GM12878 (cell line): ENCODE measurements at regions not wholly inside any gene's neighbourhood (a gene's known extent, or its start where the extent isn't known, plus 50 kb on each side); places are given as distances from the start of the nearest gene placed in this dataset.

Experiments
- ATAC-seq: fragments of 200-7000 bp; cut with Tn5 transposase; 3 replicates; pipeline ENCODE4 v1.9.1; 2020; ENCODE audit warnings: mild to moderate bottlenecking, moderate library complexity
- BruUV-seq: library from RNA; stranded (reverse); fragments of 400-500 nt; replicated peaks from 2 replicates; lab custom pipeline; 2021; lab: Mats Ljungman, UMichigan
- CTCF ChIA-PET: fragments of 300-600 bp; sonication (Branson Sonifier 250); formaldehyde crosslinking; extraction: SDS; loops from one replicate; lab custom pipeline; 2021; ENCODE audit warnings: inconsistent platforms; lab: Yijun Ruan, JAX
- POLR2A ChIA-PET: fragments of 350-600 bp; formaldehyde crosslinking; extraction: SDS; loops from one replicate; lab custom pipeline; 2021; ENCODE audit warnings: inconsistent platforms; lab: Charles Lee
- RAD21 ChIA-PET: fragments of 300-600 bp; sonication (Branson Sonifier 250); formaldehyde crosslinking; loops from one replicate; lab custom pipeline; 2023; ENCODE audit warnings: antibody characterized with exemption; ENCODE audit not compliant: unreplicated experiment; lab: Charles Lee
- SMC1A ChIA-PET: fragments of 300-600 bp; sonication (Branson Sonifier 250); formaldehyde crosslinking; loops from one replicate; lab custom pipeline; 2023; ENCODE audit not compliant: unreplicated experiment, uncharacterized antibody; lab: Charles Lee
- DNase-seq: peaks from one replicate; pipeline ENCODE4 v3.0.0-alpha.2; 2011; ENCODE audit warnings: low read depth, low spot score
- FAIRE-seq: peaks from 3 replicates; lab custom pipeline; 2011; peaks lifted over from hg19 to GRCh38; lab: Jason Lieb, UNC
- H2AFZ ChIP-seq: 2 replicates; pipeline ENCODE4 v1.6.0; 2011; ENCODE audit warnings: low read depth, low read length, control low read depth; ENCODE audit not compliant: control insufficient read depth
- H3K27ac ChIP-seq: 2 replicates; pipeline ENCODE4 v1.5.1; 2011; ENCODE audit warnings: control low read depth; ENCODE audit not compliant: control insufficient read depth, insufficient read depth
- H3K27me3 ChIP-seq, 2 experiments: replicated peaks in 1 of 2; 2 replicates each; pipeline versions ENCODE4 v1.6.0 to v1.6.1; 2011; ENCODE audit warnings: low read length in 1 of 2; ENCODE audit not compliant: control insufficient read depth in 2 of 2, insufficient read depth in 2 of 2
- H3K36me3 ChIP-seq, 2 experiments: 2 replicates each; pipeline ENCODE4 v1.5.1; 2011; ENCODE audit warnings: low read length in 1 of 2; ENCODE audit not compliant: control insufficient read depth in 2 of 2, insufficient read depth in 2 of 2
- H3K4me1 ChIP-seq: 2 replicates; pipeline ENCODE4 v1.6.1; 2011; ENCODE audit warnings: mild to moderate bottlenecking, low read length, moderate library complexity, mixed read lengths; ENCODE audit not compliant: control insufficient read depth, insufficient read depth
- H3K4me2 ChIP-seq: 2 replicates; pipeline ENCODE4 v1.6.0; 2011; ENCODE audit warnings: control low read depth; ENCODE audit not compliant: control insufficient read depth, insufficient read depth
- H3K4me3 ChIP-seq: fragments of 200-600 bp; sonication (generic); 2 replicates; pipeline ENCODE4 v1.5.1; 2016
- H3K79me2 ChIP-seq: 2 replicates; pipeline ENCODE4 v1.6.0; 2011; ENCODE audit warnings: low read length; ENCODE audit not compliant: control insufficient read depth, insufficient read depth
- H3K9ac ChIP-seq: 2 replicates; pipeline ENCODE4 v1.8.0; 2011; ENCODE audit warnings: low read length, control low read depth, mixed read lengths; ENCODE audit not compliant: control insufficient read depth, insufficient read depth
- H3K9me3 ChIP-seq: replicated peaks from 3 replicates; pipeline ENCODE4 v1.5.1; 2011; ENCODE audit warnings: mild to moderate bottlenecking, low read length; ENCODE audit not compliant: control insufficient read depth, insufficient read depth
- H4K20me1 ChIP-seq: 2 replicates; pipeline ENCODE4 v1.6.0; 2011; ENCODE audit not compliant: control insufficient read depth, insufficient read depth
- ASH2L ChIP-seq: fragments of 300-600, 200-600 bp; sonication (generic); IDR thresholded peaks from 2 replicates; pipeline ENCODE4 v1.6.1; 2017; ENCODE audit warnings: low read depth, mild to moderate bottlenecking, borderline replicate concordance
- ATF3 ChIP-seq: IDR thresholded peaks from 2 replicates; pipeline ENCODE4 v1.6.1; 2011; ENCODE audit warnings: low read depth, mild to moderate bottlenecking, low read length, moderate library complexity, borderline replicate concordance; ENCODE audit errors: extremely low read depth
- BACH1 ChIP-seq: fragments of 450-650 bp; IDR thresholded peaks from 2 replicates; pipeline ENCODE4 v1.6.1; 2017; ENCODE audit warnings: mild to moderate bottlenecking, borderline replicate concordance
- CTCF ChIP-seq, 3 experiments: IDR thresholded peaks in 2 of 3; conservative IDR thresholded peaks in 1 of 3; 2 replicates each; pipeline ENCODE4 v1.5.1; 2011; ENCODE audit warnings: low read depth in 3 of 3, low read length in 3 of 3, mild to moderate bottlenecking in 3 of 3, control low read depth in 2 of 3, moderate library complexity in 2 of 3, inconsistent platforms in 1 of 3, mixed read lengths in 1 of 3; ENCODE audit not compliant: control insufficient read depth in 2 of 3, insufficient read depth in 1 of 3; ENCODE audit errors: extremely low read depth in 1 of 3
- GABPA ChIP-seq: IDR thresholded peaks from 2 replicates; pipeline ENCODE4 v1.6.1; 2014; ENCODE audit warnings: antibody characterized with exemption, low read depth, mild to moderate bottlenecking, inconsistent platforms
- HSF1 ChIP-seq: fragments of 150-350 bp; IDR thresholded peaks from 2 replicates; pipeline ENCODE4 v1.6.1; 2014; ENCODE audit warnings: mild to moderate bottlenecking, low read depth, low read length
- MEF2A ChIP-seq: IDR thresholded peaks from 2 replicates; pipeline ENCODE4 v1.6.1; 2011; ENCODE audit warnings: low read depth, mild to moderate bottlenecking, low read length, moderate library complexity; ENCODE audit not compliant: insufficient read depth
- NFYA ChIP-seq: IDR thresholded peaks from 2 replicates; pipeline ENCODE4 v1.6.1; 2011; ENCODE audit warnings: low read depth, mild to moderate bottlenecking, low read length, improper control_type of control experiment, borderline replicate concordance
- NR2C2 ChIP-seq: IDR thresholded peaks from 2 replicates; pipeline ENCODE4 v1.6.1; 2011; ENCODE audit warnings: borderline replicate concordance, low read depth; ENCODE audit not compliant: control insufficient read depth, insufficient read length
- SP1 ChIP-seq: IDR thresholded peaks from one replicate; pipeline ENCODE4 v1.6.1; 2011; ENCODE audit warnings: low read depth, low read length
- SUPT20H ChIP-seq: IDR thresholded peaks from 2 replicates; pipeline ENCODE4 v1.6.1; 2011; ENCODE audit warnings: low read depth, mild to moderate bottlenecking, low read length, moderate library complexity, borderline replicate concordance; ENCODE audit not compliant: control insufficient read depth
- TCF3 ChIP-seq: IDR thresholded peaks from 2 replicates; pipeline ENCODE4 v1.6.1; 2012; ENCODE audit warnings: low read depth, mild to moderate bottlenecking, low read length, borderline replicate concordance; ENCODE audit not compliant: insufficient read depth
- ZNF592 ChIP-seq: fragments of 450-650 bp; IDR thresholded peaks from 2 replicates; pipeline ENCODE4 v1.6.1; 2017; ENCODE audit warnings: mild to moderate bottlenecking, moderate library complexity
- ZSCAN29 ChIP-seq: fragments of 450-650 bp; IDR thresholded peaks from 2 replicates; pipeline ENCODE4 v1.6.1; 2017; ENCODE audit warnings: mild to moderate bottlenecking, moderate library complexity
- in situ Hi-C: fragments of 300-500 bp; cut with MboI; formaldehyde crosslinking; loops from 9 replicates; pipeline ENCODE4 v1.14.3; 2018; ENCODE audit warnings: mixed read lengths
- intact Hi-C: fragments of 100-400 bp; cut with micrococcal nuclease; formaldehyde crosslinking; loops from one replicate; pipeline ENCODE4 v1.14.2; 2022; ENCODE audit not compliant: unreplicated experiment

GRCh38 chr15:26325495-26325894 lies 447.4 kb downstream of the GABRB3 start:
- in situ Hi-C loops (loop anchor here (25.0 kb wide), 1 partner anchor 388 kb away; no protein-coding TSS in a partner anchor), intact Hi-C loops (no loop called here)
- H3K36me3 ChIP-seq: no peaks in the 10 kb centered on the region
- ChIA-PET CTCF (no interaction called here), POLR2A (no interaction called here), RAD21 (no interaction called here), SMC1A (no interaction called here)
- H3K9me3 ChIP-seq: no peaks in the 10 kb centered on the region; the same call in 2 of the 3 replicates
- BruUV-seq: no TSS peak
- H3K79me2 ChIP-seq: no peaks in the 10 kb centered on the region
- no peak overlapping the region for H3K9ac ChIP-seq
- no peaks in the 10 kb centered on the region for H3K27me3 ChIP-seq
- DNase-seq (no peak), ATAC-seq (no peak), FAIRE-seq (no peak)
- H2AFZ ChIP-seq: no peak overlapping the region
- H3K4me2 ChIP-seq: no peak overlapping the region
- no peaks in the 10 kb centered on the region for H4K20me1 ChIP-seq
- no peak overlapping the region for H3K4me3 ChIP-seq
- no peaks in the 10 kb centered on the region for H3K4me1 ChIP-seq
- no peak overlapping the region for H3K27ac ChIP-seq
- no peak for TF ChIP-seq ATF3
- no peak for TF ChIP-seq NFYA
- no peak for TF ChIP-seq TCF3
- TF ChIP-seq ZNF592: no peak
- TF ChIP-seq SUPT20H: no peak
- no peak for TF ChIP-seq BACH1
- TF ChIP-seq MEF2A: no peak
- TF ChIP-seq ZSCAN29: no peak
- TF ChIP-seq GABPA: no peak
- TF ChIP-seq HSF1: no peak
- no peak for TF ChIP-seq CTCF (IDR thresholded peaks at IDR 0.05 in 2 of 3, conservative IDR thresholded peaks at IDR 0.05 in 1 of 3; ENCODE audit: control insufficient read depth in 2 of 3, extremely low read depth in 1 of 3, insufficient read depth in 1 of 3, low read depth in 3 of 3, low read length in 3 of 3)
- TF ChIP-seq ASH2L: no peak
- TF ChIP-seq NR2C2: no peak
- no peak for TF ChIP-seq SP1
